B cell (primary cell): ENCODE measurements at regions not wholly inside any gene's neighbourhood (a gene's known extent, or its start where the extent isn't known, plus 50 kb on each side); places are given as distances from the start of the nearest gene placed in this dataset.

Experiments
- CTCF ChIP-seq: fragments of 200-600 bp; IDR thresholded peaks from one replicate; pipeline ENCODE4 v1.8.0; 2022; ENCODE audit warnings: antibody characterized with exemption, mild to moderate bottlenecking
- EZH2 ChIP-seq: IDR thresholded peaks from 2 replicates; pipeline ENCODE4 v1.6.1; 2012; ENCODE audit warnings: borderline replicate concordance, low read depth, mild to moderate bottlenecking, moderate library complexity, low read length; ENCODE audit not compliant: insufficient read depth, poor library complexity, severe bottlenecking

- TF ChIP-seq EZH2, result no peak
- TF ChIP-seq CTCF, result no peak
These were observed 1366.2 kb downstream of the PLA2G4A start for GRCh38 chr1:188194916-188195315.
